ENCODE measurements at regions not wholly inside any gene's neighbourhood (a gene's known extent, or its start where the extent isn't known, plus 50 kb on each side); places are given as distances from the start of the nearest gene placed in this dataset.

DNA sequence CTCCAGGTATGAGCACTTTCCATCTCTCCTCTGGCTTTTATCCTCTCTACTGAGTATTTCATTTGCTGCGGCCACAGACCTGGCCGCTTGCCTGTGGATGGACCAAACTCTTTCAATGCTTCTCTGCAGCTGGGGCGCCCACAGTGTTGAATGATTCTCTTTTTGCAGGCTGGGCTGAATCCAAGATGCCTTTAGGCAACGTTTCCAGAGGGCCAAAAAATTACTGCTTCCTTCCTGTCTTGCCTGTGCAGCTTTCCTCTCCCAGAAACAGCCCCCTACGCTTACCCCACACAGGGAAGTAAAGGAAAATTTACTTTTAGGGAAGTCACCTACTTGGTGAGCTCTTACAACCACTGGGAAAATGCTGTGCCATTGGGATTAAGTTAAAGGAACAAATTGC, 55.6 kb upstream of the JDP2 start:
- no peak for DNase-seq

DNA sequence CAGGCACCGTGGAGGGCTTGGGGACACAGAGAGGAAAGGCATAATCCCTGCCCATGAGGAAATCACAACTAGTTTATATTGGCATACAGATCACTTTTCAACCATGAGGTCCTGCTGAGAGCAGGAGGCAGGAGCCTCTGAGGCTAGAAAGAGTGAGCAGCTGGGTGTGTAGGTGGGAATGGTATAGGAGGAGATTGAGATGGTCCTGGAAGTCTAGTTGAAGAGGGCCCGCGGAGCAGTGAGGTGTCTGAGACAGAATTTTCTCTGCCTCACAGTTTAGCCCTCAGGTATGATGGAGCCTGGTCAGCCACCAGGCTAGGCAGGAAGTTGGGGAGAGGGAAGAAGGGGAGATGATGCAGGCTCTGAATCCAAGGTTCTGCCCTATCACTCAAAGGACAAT, 54.7 kb upstream of the JDP2 start:
- DNase-seq: no peak

DNA sequence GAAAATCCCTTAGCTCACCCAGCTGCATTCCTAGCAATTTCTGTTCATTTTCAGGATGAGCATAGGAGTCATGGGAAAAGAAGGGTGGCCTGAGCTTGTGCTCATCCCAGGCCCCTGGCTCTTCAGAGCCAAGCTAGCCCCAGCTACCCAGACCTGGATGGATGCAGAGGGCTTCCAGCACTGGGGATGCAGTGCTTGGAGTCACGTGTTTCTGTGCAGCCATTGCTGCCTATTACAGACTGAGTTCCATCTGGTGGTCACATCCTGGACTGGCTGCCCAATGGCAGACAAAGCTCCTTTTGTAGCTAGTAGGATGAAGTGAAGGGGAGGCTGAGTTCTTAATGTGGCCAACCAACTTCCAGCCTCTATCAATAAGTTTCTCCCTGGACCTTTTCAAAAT, 54.2 kb upstream of the JDP2 start:
- no peak for DNase-seq

DNA sequence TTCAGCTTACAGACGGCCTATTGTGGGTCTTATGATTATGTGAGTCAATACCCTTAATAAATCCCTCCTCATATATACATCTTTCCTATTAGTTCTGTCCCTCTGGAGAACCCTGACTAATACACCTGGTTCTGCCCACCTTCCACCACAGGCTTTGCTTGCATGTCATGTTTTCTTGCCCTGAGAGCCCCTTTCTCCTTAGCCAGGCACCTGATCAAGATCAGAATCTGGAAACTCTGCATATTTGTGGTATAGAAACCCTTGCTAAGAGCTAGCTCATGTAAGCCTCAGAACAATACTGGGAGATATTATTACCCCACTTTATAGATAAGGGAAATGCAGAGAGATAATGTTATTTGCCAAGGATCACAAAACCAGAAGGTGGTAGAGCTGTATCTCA, 52.9 kb upstream of the JDP2 start:
- DNase-seq: no peak

DNA sequence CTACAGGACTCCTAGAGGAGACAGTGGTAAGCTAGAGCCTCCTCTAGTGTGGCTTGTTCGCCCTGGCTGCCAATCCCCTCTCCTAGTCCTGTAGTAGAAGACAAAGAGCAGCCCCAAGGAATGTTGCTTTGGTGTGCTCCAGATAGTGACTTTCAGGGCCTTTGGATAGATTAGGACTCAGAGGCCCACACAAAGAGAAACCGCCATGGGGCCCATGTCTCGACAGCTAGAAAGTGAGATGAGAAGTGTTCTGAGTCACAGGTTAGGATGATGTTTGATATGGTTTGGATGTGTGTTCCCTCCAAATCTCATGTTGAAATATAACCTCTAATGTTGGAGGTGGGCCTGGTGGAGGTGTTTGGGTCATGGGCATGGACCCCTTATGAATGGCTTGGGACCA, 51.8 kb upstream of the JDP2 start:
- DNase-seq: no peak
